Lower leg skin (tissue), 3 donors: ENCODE measurements at regions not wholly inside any gene's neighbourhood (a gene's known extent, or its start where the extent isn't known, plus 50 kb on each side); places are given as distances from the start of the nearest gene placed in this dataset.

ENCODE experiments used
- POLR2A ChIP-seq, 2 donors: fragments of 450-650 bp; IDR thresholded peaks; one replicate each; pipeline ENCODE4 v1.6.1; 2016 to 2017; ENCODE audit warnings: antibody characterized with exemption in 2 of 2, mild to moderate bottlenecking in 1 of 2, moderate library complexity in 1 of 2
- TF ChIP-seq, protein P1 (sequence below), 3 donors: fragments of 450-650 bp; IDR thresholded peaks; one replicate each; pipeline ENCODE4 v1.5.1; 2016; ENCODE audit warnings: antibody characterized with exemption in 3 of 3, mild to moderate bottlenecking in 3 of 3, moderate library complexity in 2 of 3

DNA sequence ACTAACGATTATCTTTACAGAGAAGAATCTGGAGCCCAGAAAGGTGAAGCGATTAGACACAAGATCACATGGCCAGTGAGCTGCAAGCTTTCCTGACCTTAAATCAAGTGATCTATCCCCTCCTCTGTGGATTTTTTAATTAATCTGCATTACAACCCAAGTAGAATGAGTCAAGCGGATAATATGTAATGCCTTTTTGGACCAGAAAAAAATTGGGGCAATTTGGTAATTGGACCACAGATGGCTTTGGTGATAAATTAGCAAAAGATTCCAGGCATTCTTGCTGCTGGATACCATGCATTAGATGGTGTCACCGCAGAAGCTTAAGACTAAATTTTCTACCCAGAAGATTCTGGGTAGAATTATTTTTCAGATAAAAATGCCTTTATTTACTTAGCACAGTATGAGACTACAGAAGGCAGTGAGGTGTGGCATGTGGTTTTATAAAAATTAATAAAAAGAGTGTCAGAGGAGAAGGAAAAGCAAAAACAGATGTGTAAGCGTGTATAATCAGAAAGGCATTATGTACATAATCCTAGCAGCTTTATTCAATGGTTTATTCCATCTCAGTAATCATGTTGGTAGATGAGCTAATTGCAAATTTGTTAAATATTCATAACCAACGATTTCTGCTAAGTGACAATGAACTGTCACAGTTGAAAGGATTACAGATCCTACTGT lies 53.9 kb upstream of the PCSK2 start:
- TF ChIP-seq, protein P1, sequence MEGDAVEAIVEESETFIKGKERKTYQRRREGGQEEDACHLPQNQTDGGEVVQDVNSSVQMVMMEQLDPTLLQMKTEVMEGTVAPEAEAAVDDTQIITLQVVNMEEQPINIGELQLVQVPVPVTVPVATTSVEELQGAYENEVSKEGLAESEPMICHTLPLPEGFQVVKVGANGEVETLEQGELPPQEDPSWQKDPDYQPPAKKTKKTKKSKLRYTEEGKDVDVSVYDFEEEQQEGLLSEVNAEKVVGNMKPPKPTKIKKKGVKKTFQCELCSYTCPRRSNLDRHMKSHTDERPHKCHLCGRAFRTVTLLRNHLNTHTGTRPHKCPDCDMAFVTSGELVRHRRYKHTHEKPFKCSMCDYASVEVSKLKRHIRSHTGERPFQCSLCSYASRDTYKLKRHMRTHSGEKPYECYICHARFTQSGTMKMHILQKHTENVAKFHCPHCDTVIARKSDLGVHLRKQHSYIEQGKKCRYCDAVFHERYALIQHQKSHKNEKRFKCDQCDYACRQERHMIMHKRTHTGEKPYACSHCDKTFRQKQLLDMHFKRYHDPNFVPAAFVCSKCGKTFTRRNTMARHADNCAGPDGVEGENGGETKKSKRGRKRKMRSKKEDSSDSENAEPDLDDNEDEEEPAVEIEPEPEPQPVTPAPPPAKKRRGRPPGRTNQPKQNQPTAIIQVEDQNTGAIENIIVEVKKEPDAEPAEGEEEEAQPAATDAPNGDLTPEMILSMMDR (IDR thresholded peaks at IDR 0.05) = no peak
- TF ChIP-seq POLR2A (IDR thresholded peaks at IDR 0.05) = no peak
